Activated naive CD8-positive, alpha-beta T cell treated with anti-CD3 and anti-CD28 coated beads, Interleukin-2, amount 50 U/mL, for 24 hours (primary cell): ENCODE measurements at regions not wholly inside any gene's neighbourhood (a gene's known extent, or its start where the extent isn't known, plus 50 kb on each side); places are given as distances from the start of the nearest gene placed in this dataset.

Experiments
- ATAC-seq: fragments of 150-1000 bp; cut with Tn5 transposase; one replicate; pipeline ENCODE4 v1.10.0; 2021
- DNase-seq: peaks from one replicate; pipeline ENCODE4 v3.0.0; 2021
- H3K27ac Mint-ChIP-seq: one replicate; pipeline ENCODE4 v1.8.0; 2021; ENCODE audit warnings: mild to moderate bottlenecking, mixed read lengths
- H3K27me3 Mint-ChIP-seq: one replicate; pipeline ENCODE4 v1.8.0; 2021; ENCODE audit warnings: mixed read lengths
- H3K36me3 Mint-ChIP-seq: one replicate; pipeline ENCODE4 v1.8.0; 2021; ENCODE audit warnings: low read depth, mixed read lengths
- H3K4me1 Mint-ChIP-seq: one replicate; pipeline ENCODE4 v1.8.0; 2021; ENCODE audit warnings: mixed read lengths
- H3K4me3 Mint-ChIP-seq: one replicate; pipeline ENCODE4 v1.8.0; 2021; ENCODE audit warnings: mild to moderate bottlenecking, moderate library complexity, mixed read lengths
- H3K9me3 Mint-ChIP-seq: one replicate; pipeline ENCODE4 v1.8.0; 2021; ENCODE audit warnings: mixed read lengths

DNA sequence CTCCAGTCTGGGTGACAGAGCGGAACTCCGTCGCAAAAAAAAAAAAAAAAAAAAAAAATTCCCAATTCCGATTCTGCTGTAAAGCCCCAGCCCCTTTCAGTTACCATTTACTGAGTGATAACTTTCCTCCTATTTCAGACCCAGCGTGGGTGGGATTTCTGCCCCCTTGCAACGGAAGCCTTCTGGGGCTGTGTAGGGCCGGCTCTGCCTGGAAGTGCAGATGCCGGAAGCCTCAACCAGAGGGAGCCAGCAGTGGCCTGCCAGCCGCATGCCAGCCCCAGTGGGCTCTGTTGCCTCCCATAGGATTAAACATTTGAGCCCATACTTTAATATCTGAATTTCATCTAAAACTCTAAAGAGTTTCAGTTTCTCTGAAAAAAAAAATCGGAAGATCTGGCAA is 60.0 kb upstream of the NUP50 start:
- Mint-ChIP-seq H3K4me1 (no peaks in the 10 kb centered on the region), H3K27ac (no peak overlapping the region), H3K4me3 (no peak overlapping the region), H3K27me3 (peaks cover 19% of the 10 kb centered on the region), H3K36me3 (no peaks in the 10 kb centered on the region), H3K9me3 (no peaks in the 10 kb centered on the region)
- no peak for DNase-seq
- ATAC-seq: no peak

DNA sequence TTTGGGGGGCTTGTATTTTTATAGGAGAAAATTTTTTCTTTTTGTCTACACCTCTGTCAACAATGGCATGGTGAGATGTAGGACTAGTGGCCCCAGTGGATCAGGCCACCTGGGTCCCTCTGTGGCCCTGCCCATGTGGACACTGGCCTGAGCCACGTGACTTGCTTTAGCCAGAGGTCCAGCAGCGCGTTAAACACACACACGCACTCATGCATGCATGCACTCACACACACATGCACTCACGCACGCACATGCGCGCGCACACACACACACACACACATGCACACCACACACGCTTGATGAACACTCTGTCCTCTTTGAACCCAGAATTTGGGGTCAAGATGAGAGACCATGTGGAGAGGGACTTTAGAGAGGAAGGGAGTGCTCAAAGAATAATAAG is 59.4 kb upstream of the NUP50 start:
- Mint-ChIP-seq H3K27ac (no peak overlapping the region), H3K36me3 (no peaks in the 10 kb centered on the region), H3K9me3 (no peaks in the 10 kb centered on the region), H3K4me1 (no peaks in the 10 kb centered on the region), H3K27me3 (peaks cover 19% of the 10 kb centered on the region), H3K4me3 (no peak overlapping the region)
- DNase-seq (no peak), ATAC-seq (no peak)

DNA sequence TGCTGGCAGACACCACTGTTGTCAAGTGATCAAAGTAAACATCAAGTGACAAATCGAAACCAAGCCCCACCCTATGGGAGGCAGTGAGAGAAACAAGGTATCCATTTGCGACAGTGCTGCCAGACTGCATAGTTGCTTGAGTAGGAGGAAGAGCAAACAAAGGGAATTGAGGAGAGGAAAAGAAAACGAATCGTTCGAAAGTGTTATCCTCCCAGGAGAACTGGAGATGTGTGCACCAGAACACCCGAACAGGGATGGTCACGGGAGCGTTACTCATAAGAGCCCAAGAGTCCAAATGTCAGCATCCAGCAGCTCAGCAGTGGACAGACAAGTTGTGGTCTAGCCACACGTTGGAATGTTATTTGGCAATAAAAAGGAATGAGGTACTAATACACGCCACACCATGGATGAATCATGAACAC is 58.4 kb upstream of the NUP50 start:
- Mint-ChIP-seq H3K4me1 (no peaks in the 10 kb centered on the region), H3K9me3 (no peaks in the 10 kb centered on the region), H3K27ac (no peak overlapping the region), H3K36me3 (no peaks in the 10 kb centered on the region), H3K4me3 (no peak overlapping the region), H3K27me3 (peaks cover 14% of the 10 kb centered on the region)
- no peak for DNase-seq
- ATAC-seq: no peak

DNA sequence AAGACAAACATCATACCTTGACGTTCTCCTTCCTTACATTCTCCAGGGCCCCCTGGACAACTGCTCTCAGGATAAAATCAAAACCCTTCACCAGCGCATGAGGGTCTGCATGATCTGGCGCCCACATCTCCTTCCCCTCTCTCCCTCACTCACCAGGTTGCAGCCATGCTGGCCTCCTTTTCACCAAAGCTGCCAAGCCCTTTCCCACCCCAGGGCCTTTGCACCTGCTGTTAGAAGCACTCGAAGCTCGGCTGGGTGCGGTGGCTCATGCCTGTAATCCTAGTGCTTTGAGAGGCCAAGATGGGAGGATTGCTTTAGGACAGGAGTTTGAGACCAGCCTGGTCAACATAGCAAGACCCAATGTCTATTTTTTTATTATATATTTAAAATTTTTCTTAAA is 56.1 kb upstream of the NUP50 start:
- no peaks in the 10 kb centered on the region for H3K36me3 Mint-ChIP-seq
- no peak for DNase-seq
- ATAC-seq: no peak
- no peak overlapping the region for H3K4me3 Mint-ChIP-seq
- no peaks in the 10 kb centered on the region for H3K4me1 Mint-ChIP-seq
- H3K9me3 Mint-ChIP-seq: no peaks in the 10 kb centered on the region
- H3K27me3 Mint-ChIP-seq: peaks cover 5% of the 10 kb centered on the region
- no peak overlapping the region for H3K27ac Mint-ChIP-seq

DNA sequence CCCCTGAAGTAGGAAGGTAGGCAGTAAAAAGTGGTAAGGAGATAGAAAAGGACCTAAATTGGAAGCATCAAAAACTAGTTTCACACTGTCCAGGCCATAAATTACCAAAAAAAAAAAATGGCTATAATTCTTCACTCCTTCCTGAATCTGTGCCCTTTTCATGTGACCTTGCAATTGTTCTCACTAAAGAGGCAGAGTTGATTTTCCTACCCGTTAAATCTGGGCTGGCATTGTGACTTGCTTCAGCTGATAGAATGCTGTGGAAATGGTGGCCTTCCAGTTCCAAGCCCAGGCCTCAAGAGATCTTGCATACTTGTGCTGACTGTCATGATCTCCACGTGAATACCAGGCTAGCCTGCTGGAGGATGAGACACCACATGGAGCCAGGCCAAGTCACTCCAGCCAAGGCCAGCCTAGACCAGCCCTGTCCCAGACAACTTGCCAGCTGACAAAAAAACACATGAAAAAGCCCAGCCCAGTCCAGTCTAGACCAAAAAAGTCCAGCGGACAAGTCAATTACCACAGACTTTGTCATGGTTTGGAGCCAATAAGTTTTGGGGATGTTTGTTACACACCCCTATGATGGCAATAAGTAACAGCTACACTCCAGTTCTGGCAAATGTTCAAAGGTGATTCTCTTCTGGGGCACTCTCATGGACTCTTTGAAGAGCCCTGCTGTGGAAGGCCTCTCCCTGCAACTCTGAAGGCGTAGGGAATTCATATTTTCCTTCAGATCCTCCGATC is 51.4 kb upstream of the NUP50 start:
- no peak for ATAC-seq
- no peaks in the 10 kb centered on the region for H3K36me3 Mint-ChIP-seq
- no peak overlapping the region for H3K27ac Mint-ChIP-seq
- no peaks in the 10 kb centered on the region for H3K9me3 Mint-ChIP-seq
- no peak overlapping the region for H3K4me3 Mint-ChIP-seq
- H3K27me3 Mint-ChIP-seq: peaks cover 9% of the 10 kb centered on the region
- H3K4me1 Mint-ChIP-seq: no peaks in the 10 kb centered on the region
- DNase-seq: no peak
